ENCODE measurements at regions not wholly inside any gene's neighbourhood (a gene's known extent, or its start where the extent isn't known, plus 50 kb on each side); places are given as distances from the start of the nearest gene placed in this dataset.

GRCh38 chr12:72100854-72101253 is 162.2 kb downstream of the TPH2 start:
- no peaks in the 10 kb centered on the region for H3K36me3 Mint-ChIP-seq (ENCODE audit: low read depth)
- H3K27me3 ChIP-seq (ENCODE audit: control insufficient read depth, insufficient read depth, low read length, poor library complexity, severe bottlenecking): no peaks in the 10 kb centered on the region
- H3K4me1 ChIP-seq (ENCODE audit: control insufficient read depth, insufficient read depth, low read length): no peaks in the 10 kb centered on the region
- no peaks in the 10 kb centered on the region for H3K36me3 ChIP-seq (ENCODE audit: control insufficient read depth, insufficient read depth, low read length)
- H3K27ac ChIP-seq (ENCODE audit: low read depth, low read length): no peak overlapping the region
- no peak overlapping the region for H3K4me3 Mint-ChIP-seq
- no peak overlapping the region for H3K4me3 ChIP-seq (ENCODE audit: low read length)
- H3K27ac Mint-ChIP-seq: no peak overlapping the region
- H3K9ac ChIP-seq (ENCODE audit: extremely low read depth, low read length, poor library complexity, severe bottlenecking): no peak overlapping the region
- H3K27me3 Mint-ChIP-seq (ENCODE audit: insufficient read depth): no peaks in the 10 kb centered on the region
- no peak for DNase-seq
- WGBS, 2 experiments (ENCODE audit: insufficient coverage in 1 of 2, insufficient read length in 1 of 2): 98 to 100% methylated on average over 1 to 2 of the region's 2 CpGs
- no peak for TF ChIP-seq CTCF (conservative IDR thresholded peaks at IDR 0.05)
- no peaks in the 10 kb centered on the region for H3K9me3 ChIP-seq (ENCODE audit: control insufficient read depth, low read length)
- H3K4me1 Mint-ChIP-seq: no peaks in the 10 kb centered on the region
- H3K9me3 Mint-ChIP-seq: no peaks in the 10 kb centered on the region

GRCh38 chr12:72102150-72102549 is 163.5 kb downstream of the TPH2 start:
- no peaks in the 10 kb centered on the region for H3K36me3 ChIP-seq (ENCODE audit: control insufficient read depth, insufficient read depth, low read length)
- DNase-seq: peak; percentile 53
- no peak overlapping the region for H3K27ac ChIP-seq (ENCODE audit: low read depth, low read length)
- Mint-ChIP-seq H3K4me1 (no peaks in the 10 kb centered on the region), H3K4me3 (no peak overlapping the region), H3K27me3 (ENCODE audit: insufficient read depth) (no peaks in the 10 kb centered on the region), H3K27ac (no peak overlapping the region), H3K36me3 (ENCODE audit: low read depth) (no peaks in the 10 kb centered on the region), H3K9me3 (no peaks in the 10 kb centered on the region)
- no peak for TF ChIP-seq CTCF (conservative IDR thresholded peaks at IDR 0.05)
- H3K9me3 ChIP-seq (ENCODE audit: control insufficient read depth, low read length): no peaks in the 10 kb centered on the region
- 81 to 90% methylated on average over 3 of the region's 3 CpGs for WGBS, 2 experiments (ENCODE audit: insufficient coverage in 1 of 2, insufficient read length in 1 of 2)
- no peaks in the 10 kb centered on the region for H3K27me3 ChIP-seq (ENCODE audit: control insufficient read depth, insufficient read depth, low read length, poor library complexity, severe bottlenecking)
- no peak overlapping the region for H3K4me3 ChIP-seq (ENCODE audit: low read length)
- H3K4me1 ChIP-seq (ENCODE audit: control insufficient read depth, insufficient read depth, low read length): no peaks in the 10 kb centered on the region
- H3K9ac ChIP-seq (ENCODE audit: extremely low read depth, low read length, poor library complexity, severe bottlenecking): no peak overlapping the region

GRCh38 chr12:72105849-72106248 is 166.3 kb upstream of the TRHDE start:
- H3K4me1 Mint-ChIP-seq: peaks cover 5% of the 10 kb centered on the region
- no peak overlapping the region for H3K4me3 Mint-ChIP-seq
- no peaks in the 10 kb centered on the region for H3K27me3 Mint-ChIP-seq (ENCODE audit: insufficient read depth)
- no peak overlapping the region for H3K9ac ChIP-seq (ENCODE audit: extremely low read depth, low read length, poor library complexity, severe bottlenecking)
- no peaks in the 10 kb centered on the region for H3K4me1 ChIP-seq (ENCODE audit: control insufficient read depth, insufficient read depth, low read length)
- H3K9me3 Mint-ChIP-seq: no peaks in the 10 kb centered on the region
- no peaks in the 10 kb centered on the region for H3K36me3 Mint-ChIP-seq (ENCODE audit: low read depth)
- no peak overlapping the region for H3K4me3 ChIP-seq (ENCODE audit: low read length)
- H3K27ac ChIP-seq (ENCODE audit: low read depth, low read length): no peak overlapping the region
- no peaks in the 10 kb centered on the region for H3K36me3 ChIP-seq (ENCODE audit: control insufficient read depth, insufficient read depth, low read length)
- no peak overlapping the region for H3K27ac Mint-ChIP-seq
- DNase-seq: no peak
- no peaks in the 10 kb centered on the region for H3K27me3 ChIP-seq (ENCODE audit: control insufficient read depth, insufficient read depth, low read length, poor library complexity, severe bottlenecking)
- H3K9me3 ChIP-seq (ENCODE audit: control insufficient read depth, low read length): no peaks in the 10 kb centered on the region
- no peak for TF ChIP-seq CTCF (conservative IDR thresholded peaks at IDR 0.05)
